Mucosa of descending colon (tissue), 3 donors: ENCODE measurements at regions not wholly inside any gene's neighbourhood (a gene's known extent, or its start where the extent isn't known, plus 50 kb on each side); places are given as distances from the start of the nearest gene placed in this dataset.

Experiments
- ATAC-seq: fragments of 200-7000 bp; cut with Tn5 transposase; one replicate; pipeline ENCODE4 v1.9.1; 2020; ENCODE audit warnings: mild to moderate bottlenecking, moderate library complexity
- DNase-seq, 3 donors: peaks; one replicate each; pipeline ENCODE4 v3.0.0-alpha.2; 2020
- H3K36me3 ChIP-seq: fragments of 200-600 bp; one replicate; pipeline ENCODE4 v1.8.0; 2021; ENCODE audit warnings: low read depth, mild to moderate bottlenecking
- H3K4me1 ChIP-seq: fragments of 200-600 bp; one replicate; pipeline ENCODE4 v1.8.0; 2021; ENCODE audit warnings: low read depth, mild to moderate bottlenecking
- H3K4me3 ChIP-seq: fragments of 200-600 bp; one replicate; pipeline ENCODE4 v1.8.0; 2021; ENCODE audit warnings: mild to moderate bottlenecking
- H3K9me3 ChIP-seq: fragments of 200-600 bp; one replicate; pipeline ENCODE4 v1.8.0; 2021; ENCODE audit warnings: mild to moderate bottlenecking
- intact Hi-C, 2 donors: fragments of 100-400 bp; cut with DNase I in 1 of 2; cut with micrococcal nuclease in 1 of 2; formaldehyde crosslinking; loops; one replicate each; pipeline versions ENCODE4 v1.11.0 to v1.11.1; 2022; cut with DNase I, micrococcal nuclease
- TF ChIP-seq, protein P1 (sequence below): fragments of 200-600 bp; IDR thresholded peaks from one replicate; pipeline ENCODE4 v1.8.0; 2022; ENCODE audit warnings: antibody characterized with exemption, mild to moderate bottlenecking
- donor health status: DM: no; HTN: no; CAD: no; lungs with moderate emphysema.
- donor health status: DM: no; HTN: no; CAD: no.
- donor health status: DM: no; HTN: yes; CAD: no.

DNA sequence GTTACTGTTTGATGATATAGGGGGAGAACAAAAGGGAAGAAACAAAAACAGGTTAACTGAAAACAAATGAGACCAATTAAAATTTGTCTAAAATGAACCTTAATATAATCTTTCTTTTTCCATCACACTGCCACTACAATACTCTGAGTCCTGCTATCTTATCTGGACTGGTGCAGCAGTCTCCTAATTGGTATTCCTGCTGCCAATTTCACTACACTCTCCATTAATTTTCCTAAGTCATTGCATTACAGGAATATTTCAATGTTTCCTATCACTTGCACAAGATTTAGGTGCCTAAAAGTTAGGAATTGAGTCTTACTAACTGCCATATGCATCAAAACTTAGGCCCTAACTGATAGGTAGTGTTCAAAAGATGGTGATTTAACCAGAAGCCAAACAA lies 884.9 kb upstream of the MGAT4C start:
- no peak overlapping the region for H3K4me3 ChIP-seq
- TF ChIP-seq, protein P1, sequence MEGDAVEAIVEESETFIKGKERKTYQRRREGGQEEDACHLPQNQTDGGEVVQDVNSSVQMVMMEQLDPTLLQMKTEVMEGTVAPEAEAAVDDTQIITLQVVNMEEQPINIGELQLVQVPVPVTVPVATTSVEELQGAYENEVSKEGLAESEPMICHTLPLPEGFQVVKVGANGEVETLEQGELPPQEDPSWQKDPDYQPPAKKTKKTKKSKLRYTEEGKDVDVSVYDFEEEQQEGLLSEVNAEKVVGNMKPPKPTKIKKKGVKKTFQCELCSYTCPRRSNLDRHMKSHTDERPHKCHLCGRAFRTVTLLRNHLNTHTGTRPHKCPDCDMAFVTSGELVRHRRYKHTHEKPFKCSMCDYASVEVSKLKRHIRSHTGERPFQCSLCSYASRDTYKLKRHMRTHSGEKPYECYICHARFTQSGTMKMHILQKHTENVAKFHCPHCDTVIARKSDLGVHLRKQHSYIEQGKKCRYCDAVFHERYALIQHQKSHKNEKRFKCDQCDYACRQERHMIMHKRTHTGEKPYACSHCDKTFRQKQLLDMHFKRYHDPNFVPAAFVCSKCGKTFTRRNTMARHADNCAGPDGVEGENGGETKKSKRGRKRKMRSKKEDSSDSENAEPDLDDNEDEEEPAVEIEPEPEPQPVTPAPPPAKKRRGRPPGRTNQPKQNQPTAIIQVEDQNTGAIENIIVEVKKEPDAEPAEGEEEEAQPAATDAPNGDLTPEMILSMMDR = no peak
- no peaks in the 10 kb centered on the region for H3K36me3 ChIP-seq
- intact Hi-C loops = no loop called here
- H3K9me3 ChIP-seq = no peaks in the 10 kb centered on the region
- ATAC-seq = no peak
- H3K4me1 ChIP-seq = no peaks in the 10 kb centered on the region
- no peak for DNase-seq

DNA sequence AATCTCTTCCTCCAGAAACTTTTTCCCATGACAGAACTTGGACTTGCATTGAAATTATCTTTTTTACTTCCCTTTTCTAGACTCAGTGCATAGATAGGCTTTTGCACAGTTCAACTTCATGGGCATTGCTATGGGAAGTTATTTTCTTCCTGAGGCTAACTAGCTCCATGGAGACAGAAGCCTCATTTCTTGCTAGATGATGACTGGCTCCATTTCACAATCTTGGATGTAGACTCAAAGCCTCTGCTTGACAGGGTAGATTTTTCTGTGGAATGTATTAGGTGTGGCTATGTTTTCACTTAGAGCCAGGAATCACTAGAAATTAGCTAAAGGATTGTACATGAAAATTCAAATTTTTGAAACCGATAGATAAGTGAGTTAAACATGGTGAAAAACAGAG lies 884.1 kb upstream of the MGAT4C start:
- DNase-seq (no peak), ATAC-seq (no peak)
- H3K4me3 ChIP-seq = no peak overlapping the region
- H3K9me3 ChIP-seq = no peaks in the 10 kb centered on the region
- H3K36me3 ChIP-seq = no peaks in the 10 kb centered on the region
- intact Hi-C loops = no loop called here
- no peaks in the 10 kb centered on the region for H3K4me1 ChIP-seq
- TF ChIP-seq, protein P1 = no peak

DNA sequence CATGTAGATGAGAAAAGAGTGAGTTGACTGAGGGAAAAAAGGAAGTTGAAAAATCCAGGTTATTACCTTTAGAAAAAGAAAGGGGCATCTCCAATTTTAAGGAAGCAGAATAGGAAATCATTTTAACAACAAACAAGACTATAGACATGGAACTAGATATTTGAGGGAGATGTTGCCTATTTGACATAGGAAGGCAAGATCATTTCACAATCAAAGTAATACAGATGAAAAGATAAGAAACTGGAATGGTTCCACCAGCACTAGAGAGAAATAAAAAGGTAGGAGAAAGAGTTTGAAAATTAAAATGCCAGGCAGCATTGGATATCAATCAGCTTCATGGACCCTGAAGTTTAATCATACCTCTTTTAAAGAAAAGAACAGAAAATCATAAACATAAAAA lies 881.0 kb upstream of the MGAT4C start:
- H3K4me1 ChIP-seq = no peaks in the 10 kb centered on the region
- TF ChIP-seq, protein P1 = no peak
- no peak overlapping the region for H3K4me3 ChIP-seq
- no peaks in the 10 kb centered on the region for H3K36me3 ChIP-seq
- intact Hi-C loops = no loop called here
- DNase-seq (no peak), ATAC-seq (no peak)
- H3K9me3 ChIP-seq = no peaks in the 10 kb centered on the region

DNA sequence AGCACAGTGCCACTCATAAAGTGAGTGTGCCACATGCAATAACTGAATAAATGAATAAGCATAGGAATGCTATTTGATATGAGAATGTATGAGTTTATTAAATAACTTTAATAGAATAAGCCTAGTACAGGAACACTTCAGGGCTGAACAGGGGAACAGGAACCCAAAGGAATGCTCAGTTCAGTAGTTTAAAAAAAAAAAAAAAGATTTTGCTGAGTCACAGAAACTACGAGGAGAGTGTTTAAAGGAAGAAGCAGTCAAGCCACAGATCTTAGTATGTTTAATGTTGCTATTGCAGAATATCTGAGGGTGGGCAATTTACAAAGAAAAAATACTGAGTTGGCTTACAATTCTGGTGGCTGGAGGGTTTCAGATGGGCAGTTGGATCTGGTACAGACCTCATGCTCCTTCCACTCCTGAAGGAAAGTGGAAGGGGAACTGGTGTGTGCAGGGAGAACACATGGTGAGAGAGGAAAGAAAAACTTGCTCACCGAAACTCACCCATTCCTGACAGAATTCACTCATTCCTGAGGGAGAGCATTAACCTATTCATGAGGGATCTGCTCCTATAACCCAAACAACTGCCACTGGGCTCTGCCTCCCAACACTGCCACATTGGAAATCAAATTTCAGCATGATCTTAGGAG lies 880.3 kb upstream of the MGAT4C start:
- Histone ChIP-seq H3K4me3 (no peak overlapping the region), H3K36me3 (no peaks in the 10 kb centered on the region), H3K4me1 (no peaks in the 10 kb centered on the region), H3K9me3 (no peaks in the 10 kb centered on the region)
- DNase-seq (no peak), ATAC-seq (no peak)
- TF ChIP-seq, protein P1 = no peak
- intact Hi-C loops = no loop called here

DNA sequence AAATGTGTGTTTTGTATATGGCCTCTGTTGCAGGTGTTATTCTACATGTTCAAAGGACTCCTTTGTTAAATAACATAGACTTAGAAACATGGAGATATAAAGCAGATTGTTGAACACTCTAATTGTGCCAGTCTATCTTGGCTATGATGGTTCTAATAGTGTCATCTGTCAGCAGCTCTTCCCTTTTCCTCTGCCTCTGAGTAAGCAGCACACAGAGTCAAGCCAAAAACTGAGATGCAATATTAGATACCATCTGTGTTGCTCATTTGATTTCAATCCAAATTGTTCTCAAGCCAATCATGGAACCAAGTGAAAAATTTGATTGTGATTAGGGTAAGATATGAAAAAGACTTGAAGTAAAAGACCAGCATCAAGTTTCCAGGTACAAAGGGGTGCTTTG lies 871.1 kb upstream of the MGAT4C start:
- Histone ChIP-seq H3K4me1 (no peaks in the 10 kb centered on the region), H3K36me3 (no peaks in the 10 kb centered on the region), H3K9me3 (no peaks in the 10 kb centered on the region), H3K4me3 (no peak overlapping the region)
- DNase-seq (no peak), ATAC-seq (no peak)
- intact Hi-C loops = no loop called here
- TF ChIP-seq, protein P1 = no peak

DNA sequence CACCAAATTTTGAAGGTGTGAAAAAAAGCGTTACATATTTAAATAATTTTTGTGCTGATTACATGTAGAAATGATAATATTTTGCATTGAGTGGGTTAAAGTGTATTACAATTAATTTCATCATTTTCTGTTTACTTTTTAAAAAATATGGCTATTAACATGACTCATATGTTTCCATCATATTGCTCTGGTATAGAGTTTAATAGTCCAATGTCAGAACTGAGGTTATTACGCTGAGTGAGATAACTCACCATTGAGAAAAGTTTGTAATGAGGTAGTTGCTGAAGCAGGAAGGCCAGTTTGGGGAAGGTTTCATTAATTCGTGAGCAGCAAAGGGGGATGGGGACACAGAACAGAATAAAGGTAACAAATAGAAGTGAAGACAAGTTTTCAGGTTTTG lies 865.7 kb upstream of the MGAT4C start:
- no peak for ATAC-seq
- no peaks in the 10 kb centered on the region for H3K36me3 ChIP-seq
- no peaks in the 10 kb centered on the region for H3K9me3 ChIP-seq
- H3K4me1 ChIP-seq = no peaks in the 10 kb centered on the region
- intact Hi-C loops = no loop called here
- H3K4me3 ChIP-seq = no peak overlapping the region
- DNase-seq = no peak
- TF ChIP-seq, protein P1 = no peak
